ENCODE measurements at regions not wholly inside any gene's neighbourhood (a gene's known extent, or its start where the extent isn't known, plus 50 kb on each side); places are given as distances from the start of the nearest gene placed in this dataset.

GRCh38 chr5:28780083-28780692 is 1741.8 kb upstream of the CDH9 start:
- TF ChIP-seq GATA3 (IDR thresholded peaks at IDR 0.05; ENCODE audit: low read depth, low read length) = no peak
- no peak for TF ChIP-seq GATA2 (IDR thresholded peaks at IDR 0.05; ENCODE audit: low read depth, low read length)

- TF ChIP-seq GATA2 (IDR thresholded peaks at IDR 0.05; ENCODE audit: low read depth, low read length) (no peak), GATA3 (IDR thresholded peaks at IDR 0.05; ENCODE audit: low read depth, low read length) (no peak)
These were observed 1740.9 kb upstream of the CDH9 start for GRCh38 chr5:28779161-28779754.

- TF ChIP-seq GATA2 (IDR thresholded peaks at IDR 0.05; ENCODE audit: low read depth, low read length) = no peak
- TF ChIP-seq GATA3 (IDR thresholded peaks at IDR 0.05; ENCODE audit: low read depth, low read length) = no peak
These were observed 1731.9 kb upstream of the CDH9 start for GRCh38 chr5:28770307-28770706.

- TF ChIP-seq GATA2 (IDR thresholded peaks at IDR 0.05; ENCODE audit: low read depth, low read length) = no peak
- TF ChIP-seq GATA3 (IDR thresholded peaks at IDR 0.05; ENCODE audit: low read depth, low read length) = no peak
These were observed 1728.3 kb upstream of the CDH9 start for GRCh38 chr5:28766565-28767158.

GRCh38 chr5:28751396-28751795 is 1713.0 kb upstream of the CDH9 start:
- no peak for TF ChIP-seq GATA2 (IDR thresholded peaks at IDR 0.05; ENCODE audit: low read depth, low read length)
- no peak for TF ChIP-seq GATA3 (IDR thresholded peaks at IDR 0.05; ENCODE audit: low read depth, low read length)

GRCh38 chr5:28750251-28750650 is 1711.9 kb upstream of the CDH9 start:
- TF ChIP-seq GATA3 (IDR thresholded peaks at IDR 0.05; ENCODE audit: low read depth, low read length) = no peak
- no peak for TF ChIP-seq GATA2 (IDR thresholded peaks at IDR 0.05; ENCODE audit: low read depth, low read length)

GRCh38 chr5:28748446-28748845 is 1710.1 kb upstream of the CDH9 start:
- no peak for TF ChIP-seq GATA2 (IDR thresholded peaks at IDR 0.05; ENCODE audit: low read depth, low read length)
- no peak for TF ChIP-seq GATA3 (IDR thresholded peaks at IDR 0.05; ENCODE audit: low read depth, low read length)

- TF ChIP-seq GATA2 (IDR thresholded peaks at IDR 0.05; ENCODE audit: low read depth, low read length) = no peak
- TF ChIP-seq GATA3 (IDR thresholded peaks at IDR 0.05; ENCODE audit: low read depth, low read length) = no peak
These were observed 1705.3 kb upstream of the CDH9 start for GRCh38 chr5:28743716-28744110.

- no peak for TF ChIP-seq GATA2 (IDR thresholded peaks at IDR 0.05; ENCODE audit: low read depth, low read length)
- TF ChIP-seq GATA3 (IDR thresholded peaks at IDR 0.05; ENCODE audit: low read depth, low read length) = no peak
These were observed 1704.8 kb upstream of the CDH9 start for GRCh38 chr5:28743025-28743715.

- TF ChIP-seq GATA2 (IDR thresholded peaks at IDR 0.05; ENCODE audit: low read depth, low read length) (no peak), GATA3 (IDR thresholded peaks at IDR 0.05; ENCODE audit: low read depth, low read length) (no peak)
These were observed 1699.3 kb upstream of the CDH9 start for GRCh38 chr5:28737682-28738081.

GRCh38 chr5:28737222-28737621 is 1698.8 kb upstream of the CDH9 start:
- TF ChIP-seq GATA2 (IDR thresholded peaks at IDR 0.05; ENCODE audit: low read depth, low read length) (no peak), GATA3 (IDR thresholded peaks at IDR 0.05; ENCODE audit: low read depth, low read length) (no peak)

- no peak for TF ChIP-seq GATA3 (IDR thresholded peaks at IDR 0.05; ENCODE audit: low read depth, low read length)
- TF ChIP-seq GATA2 (IDR thresholded peaks at IDR 0.05; ENCODE audit: low read depth, low read length) = no peak
These were observed 1696.0 kb upstream of the CDH9 start for GRCh38 chr5:28734396-28734795.

GRCh38 chr5:28729067-28729466 is 1690.7 kb upstream of the CDH9 start:
- TF ChIP-seq GATA3 (IDR thresholded peaks at IDR 0.05; ENCODE audit: low read depth, low read length) = no peak
- no peak for TF ChIP-seq GATA2 (IDR thresholded peaks at IDR 0.05; ENCODE audit: low read depth, low read length)

- TF ChIP-seq GATA2 (IDR thresholded peaks at IDR 0.05; ENCODE audit: low read depth, low read length) (no peak), GATA3 (IDR thresholded peaks at IDR 0.05; ENCODE audit: low read depth, low read length) (no peak)
These were observed 1688.4 kb upstream of the CDH9 start for GRCh38 chr5:28726815-28727214.

GRCh38 chr5:28725001-28725400 is 1686.6 kb upstream of the CDH9 start:
- no peak for TF ChIP-seq GATA2 (IDR thresholded peaks at IDR 0.05; ENCODE audit: low read depth, low read length)
- TF ChIP-seq GATA3 (IDR thresholded peaks at IDR 0.05; ENCODE audit: low read depth, low read length) = no peak
